SK-N-SH (cell line): ENCODE measurements at regions not wholly inside any gene's neighbourhood (a gene's known extent, or its start where the extent isn't known, plus 50 kb on each side); places are given as distances from the start of the nearest gene placed in this dataset.

ENCODE experiments used
- CTCF ChIA-PET: fragments of 300-600, 350-600 bp; formaldehyde crosslinking; extraction: SDS; loops from one replicate; lab custom pipeline; 2021; lab: Yijun Ruan, JAX
- POLR2A ChIA-PET: fragments of 350-600 bp; sonication (Branson Sonifier 250); formaldehyde crosslinking; extraction: SDS; loops from one replicate; lab custom pipeline; 2020; ENCODE audit warnings: antibody characterized with exemption, inconsistent platforms; lab: Yijun Ruan, JAX
- DNase-seq: peaks from one replicate; pipeline ENCODE4 v3.0.0; 2012
- H2AFZ ChIP-seq: fragments of 200-600 bp; sonication (generic); 2 replicates; pipeline ENCODE4 v1.8.1; 2016; ENCODE audit warnings: antibody characterized with exemption, mild to moderate bottlenecking, low read depth
- H3F3A ChIP-seq: fragments of 200-600 bp; sonication (generic); replicated peaks from 2 replicates; pipeline ENCODE3; 2016; ENCODE audit warnings: antibody characterized with exemption, mild to moderate bottlenecking; ENCODE audit not compliant: insufficient read depth
- H3K27ac ChIP-seq, 2 experiments: fragments of 200-500 bp in 1 of 2; fragments of 200-600 bp in 1 of 2; sonication (Bioruptor generic) in 1 of 2; sonication (generic), shearing (Covaris generic) in 1 of 2; 2 replicates each; pipeline versions ENCODE4 v1.5.1 to v1.6.1; 2014 to 2016; ENCODE audit warnings: low read depth in 2 of 2, inconsistent platforms in 1 of 2, low read length in 1 of 2, mild to moderate bottlenecking in 1 of 2, mixed read lengths in 1 of 2
- H3K27me3 ChIP-seq: fragments of 200-600 bp; sonication (generic), shearing (Covaris generic); 2 replicates; pipeline ENCODE4 v1.6.1; 2016; ENCODE audit warnings: mixed run types; ENCODE audit not compliant: insufficient read depth
- H3K36me3 ChIP-seq, 2 experiments: fragments of 200-500 bp in 1 of 2; fragments of 200-600 bp in 1 of 2; sonication (Bioruptor generic) in 1 of 2; sonication (generic) in 1 of 2; replicated peaks in 1 of 2; 2 replicates each; pipeline versions ENCODE3 to v1.5.1; 2014 to 2016; ENCODE audit warnings: low read length in 1 of 2, mild to moderate bottlenecking in 1 of 2; ENCODE audit not compliant: insufficient read depth in 2 of 2, control insufficient read depth in 1 of 2
- H3K4me1 ChIP-seq, 2 experiments: fragments of 200-500 bp in 1 of 2; fragments of 200-600 bp in 1 of 2; sonication (Bioruptor generic) in 1 of 2; sonication (generic), shearing (Covaris generic) in 1 of 2; 2 replicates each; pipeline versions ENCODE4 v1.5.1 to v1.6.1; 2014 to 2016; ENCODE audit warnings: low read depth in 1 of 2, low read length in 1 of 2, mixed run types in 1 of 2; ENCODE audit not compliant: insufficient read depth in 2 of 2, control insufficient read depth in 1 of 2
- H3K4me2 ChIP-seq: fragments of 200-600 bp; sonication (generic), shearing (Covaris generic); 2 replicates; pipeline ENCODE4 v1.6.1; 2017; ENCODE audit warnings: mixed run types
- H3K4me3 ChIP-seq, 2 experiments: fragments of 200-500 bp in 1 of 2; fragments of 200-600 bp in 1 of 2; sonication (Bioruptor generic) in 1 of 2; sonication (generic), shearing (Covaris generic) in 1 of 2; 2 replicates each; pipeline versions ENCODE4 v1.5.1 to v1.8.1; 2014 to 2016; ENCODE audit warnings: low read depth in 2 of 2, inconsistent platforms in 1 of 2, low read length in 1 of 2, mild to moderate bottlenecking in 1 of 2, mixed read lengths in 1 of 2, moderate library complexity in 1 of 2
- H3K79me2 ChIP-seq: fragments of 200-600 bp; sonication (generic); 2 replicates; pipeline ENCODE4 v1.8.1; 2017; ENCODE audit warnings: mild to moderate bottlenecking; ENCODE audit not compliant: insufficient read depth
- H3K9ac ChIP-seq: fragments of 200-600 bp; sonication (generic); 2 replicates; pipeline ENCODE4 v1.6.1; 2017; ENCODE audit warnings: mixed run types
- H3K9me2 ChIP-seq: fragments of 200-600 bp; sonication (generic); 2 replicates; pipeline ENCODE4 v1.6.1; 2017; ENCODE audit warnings: mixed run types
- H3K9me3 ChIP-seq: fragments of 200-600 bp; sonication (generic); 2 replicates; pipeline ENCODE4 v1.6.1; 2017; ENCODE audit warnings: mixed run types, mild to moderate bottlenecking, moderate library complexity
- H4K20me1 ChIP-seq: fragments of 200-600 bp; sonication (generic); 2 replicates; pipeline ENCODE4 v1.6.1; 2017; ENCODE audit warnings: mild to moderate bottlenecking, mixed run types; ENCODE audit not compliant: insufficient read depth
- EP300 ChIP-seq, 2 experiments: IDR thresholded peaks; 2 replicates each; pipeline versions ENCODE4 v1.4.0 to v1.6.1; 2012; ENCODE audit warnings: borderline replicate concordance in 1 of 2, low read depth in 1 of 2, low read length in 1 of 2
- EZH2phosphoT487 ChIP-seq: fragments of 200-600 bp; sonication (generic); IDR thresholded peaks from 2 replicates; pipeline ENCODE4 v1.6.1; 2017; ENCODE audit warnings: low read depth, mixed run types, mild to moderate bottlenecking, antibody characterized with exemption, moderate library complexity, borderline replicate concordance
- FOSL2 ChIP-seq: IDR thresholded peaks from 2 replicates; pipeline ENCODE4 v1.4.0; 2012; ENCODE audit warnings: low read depth, mild to moderate bottlenecking, moderate library complexity, borderline replicate concordance
- GABPA ChIP-seq: IDR thresholded peaks from 2 replicates; pipeline ENCODE4 v1.4.0; 2012; ENCODE audit warnings: low read depth, mild to moderate bottlenecking
- MXI1 ChIP-seq: IDR thresholded peaks from 2 replicates; pipeline ENCODE4 v1.6.1; 2012; ENCODE audit warnings: mild to moderate bottlenecking, low read depth, low read length, improper control_type of control experiment
- POLR2AphosphoS5 ChIP-seq: IDR thresholded peaks from 2 replicates; pipeline ENCODE4 v1.6.1; 2012; ENCODE audit warnings: low read depth, low read length
- RFX5 ChIP-seq: IDR thresholded peaks from 2 replicates; pipeline ENCODE4 v1.6.1; 2012; ENCODE audit warnings: mild to moderate bottlenecking, improper control_type of control experiment, low read length
- RXRA ChIP-seq: IDR thresholded peaks from 2 replicates; pipeline ENCODE4 v1.4.0; 2012; ENCODE audit warnings: low read depth, mild to moderate bottlenecking, borderline replicate concordance
- SIN3A ChIP-seq: IDR thresholded peaks from 2 replicates; pipeline ENCODE4 v1.6.1; 2012; ENCODE audit warnings: low read depth, mild to moderate bottlenecking, low read length, moderate library complexity, borderline replicate concordance
- SMC3 ChIP-seq: IDR thresholded peaks from 2 replicates; pipeline ENCODE4 v1.6.1; 2012; ENCODE audit warnings: low read depth, low read length, improper control_type of control experiment
- TCF12 ChIP-seq: IDR thresholded peaks from 2 replicates; pipeline ENCODE4 v1.4.0; 2012
- WGBS: methylation state at CpG from one replicate; pipeline ENCODE4 v1.1.6; 2017; ENCODE audit warnings: low lambda C conversion rate; 5-methylcytosine and 5-hydroxymethylcytosine counted together
- TF ChIP-seq, protein P1 (sequence below): IDR thresholded peaks from 2 replicates; pipeline ENCODE4 v1.4.0; 2012; ENCODE audit warnings: low read depth, borderline replicate concordance
- TF ChIP-seq, protein P2 (sequence below): IDR thresholded peaks from 2 replicates; pipeline ENCODE4 v1.4.0; 2012; ENCODE audit warnings: low read depth

DNA sequence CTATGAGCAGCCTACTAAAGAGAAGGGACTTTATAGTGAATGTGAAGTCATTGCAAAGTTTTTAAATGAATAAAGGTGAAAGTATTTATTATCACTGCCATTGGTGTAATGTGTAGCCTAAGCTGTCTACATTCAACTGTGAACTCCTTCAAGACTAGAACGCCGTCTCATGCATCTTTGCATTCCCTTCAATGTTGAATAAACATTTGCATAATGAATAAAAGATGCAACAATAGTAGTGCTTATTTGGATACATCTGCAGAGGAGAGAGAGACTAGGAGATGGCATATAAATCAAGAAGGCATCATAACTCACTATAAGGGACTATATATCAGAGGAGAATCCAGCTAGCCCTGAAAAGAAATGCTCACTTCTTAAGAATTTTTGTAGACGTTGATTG lies 1623.8 kb upstream of the TENM3 start:
- Histone ChIP-seq H3K9me2 (no peaks in the 10 kb centered on the region), H3K79me2 (no peaks in the 10 kb centered on the region), H3K27me3 (no peaks in the 10 kb centered on the region), H3K4me2 (no peak overlapping the region), H3K4me1 (no peaks in the 10 kb centered on the region), H3K27ac (no peak overlapping the region), H3F3A (no peaks in the 10 kb centered on the region), H3K9me3 (no peaks in the 10 kb centered on the region), H3K4me3 (no peak overlapping the region), H3K9ac (no peak overlapping the region), H2AFZ (no peak overlapping the region), H4K20me1 (no peaks in the 10 kb centered on the region), H3K36me3 (no peaks in the 10 kb centered on the region)
- DNase-seq = no peak
- TF ChIP-seq, protein P1, sequence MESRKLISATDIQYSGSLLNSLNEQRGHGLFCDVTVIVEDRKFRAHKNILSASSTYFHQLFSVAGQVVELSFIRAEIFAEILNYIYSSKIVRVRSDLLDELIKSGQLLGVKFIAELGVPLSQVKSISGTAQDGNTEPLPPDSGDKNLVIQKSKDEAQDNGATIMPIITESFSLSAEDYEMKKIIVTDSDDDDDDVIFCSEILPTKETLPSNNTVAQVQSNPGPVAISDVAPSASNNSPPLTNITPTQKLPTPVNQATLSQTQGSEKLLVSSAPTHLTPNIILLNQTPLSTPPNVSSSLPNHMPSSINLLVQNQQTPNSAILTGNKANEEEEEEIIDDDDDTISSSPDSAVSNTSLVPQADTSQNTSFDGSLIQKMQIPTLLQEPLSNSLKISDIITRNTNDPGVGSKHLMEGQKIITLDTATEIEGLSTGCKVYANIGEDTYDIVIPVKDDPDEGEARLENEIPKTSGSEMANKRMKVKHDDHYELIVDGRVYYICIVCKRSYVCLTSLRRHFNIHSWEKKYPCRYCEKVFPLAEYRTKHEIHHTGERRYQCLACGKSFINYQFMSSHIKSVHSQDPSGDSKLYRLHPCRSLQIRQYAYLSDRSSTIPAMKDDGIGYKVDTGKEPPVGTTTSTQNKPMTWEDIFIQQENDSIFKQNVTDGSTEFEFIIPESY = no peak
- TF ChIP-seq SMC3 = no peak
- no peak for TF ChIP-seq FOSL2
- TF ChIP-seq EZH2phosphoT487 = no peak
- no peak for TF ChIP-seq SIN3A
- TF ChIP-seq GABPA = no peak
- TF ChIP-seq TCF12 = no peak
- no peak for TF ChIP-seq RXRA
- no peak for TF ChIP-seq EP300 (IDR thresholded peaks at IDR 0.05; ENCODE audit: borderline replicate concordance in 1 of 2, low read depth in 1 of 2, low read length in 1 of 2)
- TF ChIP-seq POLR2AphosphoS5 = no peak
- TF ChIP-seq RFX5 = no peak
- TF ChIP-seq, protein P2, sequence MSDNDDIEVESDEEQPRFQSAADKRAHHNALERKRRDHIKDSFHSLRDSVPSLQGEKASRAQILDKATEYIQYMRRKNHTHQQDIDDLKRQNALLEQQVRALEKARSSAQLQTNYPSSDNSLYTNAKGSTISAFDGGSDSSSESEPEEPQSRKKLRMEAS = no peak
- ChIA-PET POLR2A (no interaction called here), CTCF (no interaction called here)
- 14% methylated on average over 3 of the region's 3 CpGs for WGBS

DNA sequence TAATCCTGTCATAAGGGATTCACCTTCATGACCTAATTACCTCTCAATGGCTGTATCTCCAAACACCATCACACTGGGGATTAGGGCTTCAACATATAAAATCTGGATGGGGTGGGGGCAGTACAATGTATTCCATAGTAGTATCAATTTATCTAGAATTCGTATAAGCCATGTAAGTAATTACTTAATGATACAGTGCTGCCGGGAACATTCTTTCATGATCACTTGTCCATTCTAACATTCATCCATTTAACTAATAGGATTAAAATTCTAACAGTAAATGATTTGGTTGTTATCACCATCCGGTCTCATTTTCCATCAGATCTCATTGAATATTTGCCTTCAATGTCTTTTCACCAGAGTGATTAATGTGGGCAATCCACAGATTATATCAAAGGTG lies 1620.9 kb upstream of the TENM3 start:
- Histone ChIP-seq H3K36me3 (no peaks in the 10 kb centered on the region), H3K4me1 (no peaks in the 10 kb centered on the region), H3K4me2 (no peak overlapping the region), H3K4me3 (no peak overlapping the region), H3K9ac (no peak overlapping the region), H4K20me1 (no peaks in the 10 kb centered on the region), H2AFZ (no peak overlapping the region), H3K79me2 (no peaks in the 10 kb centered on the region), H3K9me3 (no peaks in the 10 kb centered on the region), H3K27me3 (no peaks in the 10 kb centered on the region), H3K27ac (no peak overlapping the region), H3F3A (no peaks in the 10 kb centered on the region), H3K9me2 (no peaks in the 10 kb centered on the region)
- WGBS = 6% methylated on average over 3 of the region's 3 CpGs
- DNase-seq = no peak
- TF ChIP-seq MXI1 = no peak
- ChIA-PET CTCF (no interaction called here), POLR2A (no interaction called here)
